Nephron progenitor cell (in vitro differentiated cells): ENCODE measurements at regions not wholly inside any gene's neighbourhood (a gene's known extent, or its start where the extent isn't known, plus 50 kb on each side); places are given as distances from the start of the nearest gene placed in this dataset.

Experiments used
- DNase-seq: peaks from one replicate; pipeline ENCODE4 v3.0.0; 2021
- H3K27ac Mint-ChIP-seq: 2 replicates; pipeline ENCODE4 v1.8.0; 2021; ENCODE audit warnings: mild to moderate bottlenecking, moderate library complexity, mixed read lengths
- H3K27me3 Mint-ChIP-seq: 2 replicates; pipeline ENCODE4 v1.8.0; 2021; ENCODE audit warnings: mild to moderate bottlenecking, low read depth, mixed read lengths; ENCODE audit not compliant: poor library complexity
- H3K36me3 Mint-ChIP-seq: 2 replicates; pipeline ENCODE4 v1.8.0; 2021; ENCODE audit warnings: low read depth, mixed read lengths
- H3K4me1 Mint-ChIP-seq: 2 replicates; pipeline ENCODE4 v1.8.0; 2021; ENCODE audit warnings: mixed read lengths
- H3K4me3 Mint-ChIP-seq: 2 replicates; pipeline ENCODE4 v1.8.0; 2021; ENCODE audit warnings: mild to moderate bottlenecking, moderate library complexity, mixed read lengths
- H3K9me3 Mint-ChIP-seq: 2 replicates; pipeline ENCODE4 v1.8.0; 2021; ENCODE audit warnings: mild to moderate bottlenecking, moderate library complexity, mixed read lengths
- TF ChIP-seq, protein P1 (sequence below): fragments of 200-600 bp; sonication (generic); IDR thresholded peaks from 2 replicates; pipeline ENCODE4 v1.5.0; 2021; ENCODE audit warnings: antibody characterized with exemption

- H3K4me1 Mint-ChIP-seq = no peaks in the 10 kb centered on the region
- no peak overlapping the region for H3K4me3 Mint-ChIP-seq
- no peaks in the 10 kb centered on the region for H3K36me3 Mint-ChIP-seq
- no peaks in the 10 kb centered on the region for H3K9me3 Mint-ChIP-seq
- no peak for DNase-seq
- H3K27ac Mint-ChIP-seq = no peak overlapping the region
- H3K27me3 Mint-ChIP-seq = no peaks in the 10 kb centered on the region
- TF ChIP-seq, protein P1, sequence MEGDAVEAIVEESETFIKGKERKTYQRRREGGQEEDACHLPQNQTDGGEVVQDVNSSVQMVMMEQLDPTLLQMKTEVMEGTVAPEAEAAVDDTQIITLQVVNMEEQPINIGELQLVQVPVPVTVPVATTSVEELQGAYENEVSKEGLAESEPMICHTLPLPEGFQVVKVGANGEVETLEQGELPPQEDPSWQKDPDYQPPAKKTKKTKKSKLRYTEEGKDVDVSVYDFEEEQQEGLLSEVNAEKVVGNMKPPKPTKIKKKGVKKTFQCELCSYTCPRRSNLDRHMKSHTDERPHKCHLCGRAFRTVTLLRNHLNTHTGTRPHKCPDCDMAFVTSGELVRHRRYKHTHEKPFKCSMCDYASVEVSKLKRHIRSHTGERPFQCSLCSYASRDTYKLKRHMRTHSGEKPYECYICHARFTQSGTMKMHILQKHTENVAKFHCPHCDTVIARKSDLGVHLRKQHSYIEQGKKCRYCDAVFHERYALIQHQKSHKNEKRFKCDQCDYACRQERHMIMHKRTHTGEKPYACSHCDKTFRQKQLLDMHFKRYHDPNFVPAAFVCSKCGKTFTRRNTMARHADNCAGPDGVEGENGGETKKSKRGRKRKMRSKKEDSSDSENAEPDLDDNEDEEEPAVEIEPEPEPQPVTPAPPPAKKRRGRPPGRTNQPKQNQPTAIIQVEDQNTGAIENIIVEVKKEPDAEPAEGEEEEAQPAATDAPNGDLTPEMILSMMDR = no peak
Measured at GRCh38 chr2:41595240-41595639, 452.6 kb upstream of the PKDCC start.

DNA sequence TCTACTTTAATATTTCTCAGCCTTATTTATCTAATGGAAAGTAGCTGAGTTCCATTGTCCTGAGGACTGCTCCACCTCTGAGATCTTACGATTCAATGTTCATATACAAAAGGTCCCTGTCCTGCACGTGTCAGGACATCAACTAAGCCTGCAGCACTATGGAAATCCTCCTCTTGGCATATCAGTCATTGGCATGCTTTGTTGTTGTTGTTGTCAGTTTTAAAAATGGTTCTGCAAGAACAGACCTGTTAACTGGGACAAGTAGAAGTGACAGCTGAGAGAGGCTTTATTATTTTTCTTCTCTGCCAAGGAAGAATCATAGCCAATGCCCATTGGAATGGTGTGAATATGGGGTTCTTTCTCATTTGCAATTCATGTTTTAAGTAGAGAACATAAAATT, 450.1 kb upstream of the PKDCC start:
- no peaks in the 10 kb centered on the region for H3K4me1 Mint-ChIP-seq
- H3K4me3 Mint-ChIP-seq = no peak overlapping the region
- peaks cover 3% of the 10 kb centered on the region for H3K27me3 Mint-ChIP-seq
- TF ChIP-seq, protein P1 = no peak
- H3K9me3 Mint-ChIP-seq = no peaks in the 10 kb centered on the region
- H3K36me3 Mint-ChIP-seq = no peaks in the 10 kb centered on the region
- H3K27ac Mint-ChIP-seq = no peak overlapping the region
- no peak for DNase-seq

DNA sequence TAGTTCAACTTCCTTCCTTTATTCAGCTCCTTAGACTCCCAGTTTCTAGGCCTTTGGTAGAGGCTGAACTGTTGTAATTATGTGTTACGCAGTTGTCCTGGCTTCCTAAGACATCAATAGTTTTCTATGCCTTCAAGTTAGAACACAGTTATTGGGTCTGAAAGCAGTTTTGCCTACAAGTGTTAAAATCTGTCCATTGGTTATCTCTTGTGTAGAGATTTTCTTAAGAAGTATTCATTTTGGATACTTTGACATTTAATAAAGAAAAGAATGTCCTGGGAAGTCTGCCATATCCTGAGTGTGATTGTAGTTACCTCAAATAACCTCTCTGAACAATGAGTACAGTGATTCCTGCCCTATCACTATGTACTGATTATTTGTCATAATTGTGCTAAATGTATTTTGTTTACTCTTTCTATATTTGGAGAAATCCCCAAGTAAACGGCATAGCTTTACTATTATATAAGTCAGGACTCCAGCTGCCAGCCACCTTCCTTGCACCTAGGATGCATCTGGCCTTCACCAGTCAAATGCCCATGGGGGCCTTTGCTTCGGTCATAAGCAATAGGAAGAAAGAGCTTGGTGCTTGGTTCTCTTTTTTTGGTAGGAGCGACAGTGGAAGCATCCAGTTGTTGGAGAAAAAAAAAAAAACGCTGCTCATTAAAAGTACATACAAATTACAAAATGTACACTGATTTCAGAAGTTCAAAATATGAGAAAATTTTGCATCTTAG, 449.5 kb upstream of the PKDCC start:
- Mint-ChIP-seq H3K36me3 (no peaks in the 10 kb centered on the region), H3K27ac (no peak overlapping the region), H3K9me3 (no peaks in the 10 kb centered on the region), H3K4me1 (no peaks in the 10 kb centered on the region), H3K27me3 (peaks cover 3% of the 10 kb centered on the region), H3K4me3 (no peak overlapping the region)
- TF ChIP-seq, protein P1 = no peak
- DNase-seq = no peak

- Mint-ChIP-seq H3K4me3 (no peak overlapping the region), H3K27me3 (peaks cover 3% of the 10 kb centered on the region), H3K4me1 (no peaks in the 10 kb centered on the region), H3K9me3 (no peaks in the 10 kb centered on the region), H3K36me3 (no peaks in the 10 kb centered on the region), H3K27ac (no peak overlapping the region)
- DNase-seq = no peak
- TF ChIP-seq, protein P1 = no peak
Measured at GRCh38 chr2:41600460-41600859, 447.4 kb upstream of the PKDCC start.

DNA sequence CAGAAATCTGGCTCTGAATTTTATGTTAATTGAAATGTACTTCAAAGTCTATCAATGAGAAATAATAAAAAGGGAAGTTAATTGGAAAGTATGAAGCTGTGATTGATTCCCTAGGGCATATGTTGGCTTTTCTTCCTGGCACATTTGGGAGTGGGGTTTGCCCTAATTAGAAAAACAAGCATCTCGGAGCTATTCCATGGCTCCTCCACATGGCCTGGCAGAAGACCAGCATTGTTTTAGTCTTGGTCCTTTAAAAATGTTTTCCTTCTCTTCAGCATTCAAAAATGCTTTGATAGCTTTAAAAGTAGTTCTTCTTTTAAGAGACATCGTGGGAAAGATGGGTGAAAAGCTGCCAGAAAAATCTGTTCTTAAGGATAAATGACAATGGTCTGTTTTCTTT, 445.5 kb upstream of the PKDCC start:
- Mint-ChIP-seq H3K36me3 (no peaks in the 10 kb centered on the region), H3K9me3 (no peaks in the 10 kb centered on the region), H3K27ac (no peak overlapping the region), H3K27me3 (peaks cover 5% of the 10 kb centered on the region), H3K4me1 (no peaks in the 10 kb centered on the region), H3K4me3 (no peak overlapping the region)
- no peak for DNase-seq
- TF ChIP-seq, protein P1 = no peak

DNA sequence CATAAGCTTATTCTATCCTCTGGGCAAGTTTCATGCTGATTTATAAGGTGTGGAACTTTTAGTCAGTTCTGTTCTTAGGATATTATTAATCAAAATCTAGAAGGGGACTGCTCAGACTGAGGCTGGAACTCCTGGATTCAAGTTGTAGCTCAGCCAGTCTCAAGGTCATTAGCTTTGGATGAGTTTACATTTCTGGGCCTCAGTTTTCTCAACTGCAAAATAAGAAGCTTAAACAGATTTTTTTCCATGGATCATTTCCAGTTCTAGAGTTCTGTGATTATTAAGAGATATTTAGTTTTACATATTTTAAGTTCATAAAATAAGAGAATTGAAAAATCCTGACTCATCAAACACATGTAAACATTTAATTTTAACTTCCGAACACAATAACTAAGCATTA, 442.5 kb upstream of the PKDCC start:
- no peaks in the 10 kb centered on the region for H3K4me1 Mint-ChIP-seq
- peaks cover 6% of the 10 kb centered on the region for H3K27me3 Mint-ChIP-seq
- DNase-seq = no peak
- TF ChIP-seq, protein P1 = no peak
- H3K27ac Mint-ChIP-seq = no peak overlapping the region
- H3K36me3 Mint-ChIP-seq = no peaks in the 10 kb centered on the region
- H3K4me3 Mint-ChIP-seq = no peak overlapping the region
- no peaks in the 10 kb centered on the region for H3K9me3 Mint-ChIP-seq
